GM18951 (cell line): ENCODE measurements at regions not wholly inside any gene's neighbourhood (a gene's known extent, or its start where the extent isn't known, plus 50 kb on each side); places are given as distances from the start of the nearest gene placed in this dataset.

Experiments used
- POLR2A ChIP-seq: IDR thresholded peaks from 4 replicates; pipeline ENCODE4 v1.6.1; 2011; ENCODE audit warnings: mild to moderate bottlenecking; ENCODE audit not compliant: insufficient read length, insufficient read depth; ENCODE audit errors: extremely low read depth
- in situ Hi-C: fragments of 300-500 bp; cut with MboI; formaldehyde crosslinking; loops from one replicate; pipeline ENCODE4 v1.12.0; 2022; ENCODE audit warnings: low sequenced_read_pairs, mixed read lengths, inconsistent platforms; ENCODE audit not compliant: unreplicated experiment

GRCh38 chr13:107322228-107322627 is 754.3 kb upstream of the ARGLU1 start:
- in situ Hi-C loops: no loop called here
- TF ChIP-seq POLR2A: no peak

- in situ Hi-C loops: no loop called here
- TF ChIP-seq POLR2A: no peak
Measured at GRCh38 chr13:107305178-107305577, 737.2 kb upstream of the ARGLU1 start.

- TF ChIP-seq POLR2A: no peak
- in situ Hi-C loops: no loop called here
Measured at GRCh38 chr13:107301724-107302374, 733.9 kb upstream of the ARGLU1 start.

GRCh38 chr13:107299717-107300116 is 731.8 kb upstream of the ARGLU1 start:
- TF ChIP-seq POLR2A: no peak
- in situ Hi-C loops: no loop called here

GRCh38 chr13:107296804-107297203 is 728.9 kb upstream of the ARGLU1 start:
- in situ Hi-C loops: no loop called here

GRCh38 chr13:107295416-107296140 is 727.6 kb upstream of the ARGLU1 start:
- in situ Hi-C loops: no loop called here
- no peak for TF ChIP-seq POLR2A

More at GRCh38 chr13:107296804-107297203, 728.9 kb upstream of the ARGLU1 start:
- TF ChIP-seq POLR2A: no peak

GRCh38 chr13:107293924-107294323 is 726.0 kb upstream of the ARGLU1 start:
- in situ Hi-C loops: no loop called here
- no peak for TF ChIP-seq POLR2A

- in situ Hi-C loops: no loop called here
- no peak for TF ChIP-seq POLR2A
Measured at GRCh38 chr13:107291875-107292274, 723.9 kb upstream of the ARGLU1 start.

- in situ Hi-C loops: no loop called here
- no peak for TF ChIP-seq POLR2A
Measured at GRCh38 chr13:107289540-107289939, 721.6 kb upstream of the ARGLU1 start.

GRCh38 chr13:107284173-107284572 is 716.2 kb upstream of the ARGLU1 start:
- in situ Hi-C loops: no loop called here
- TF ChIP-seq POLR2A: no peak

GRCh38 chr13:107277911-107278310 is 710.0 kb upstream of the ARGLU1 start:
- no peak for TF ChIP-seq POLR2A
- in situ Hi-C loops: no loop called here

GRCh38 chr13:107276936-107277335 is 709.0 kb upstream of the ARGLU1 start:
- in situ Hi-C loops: no loop called here
- TF ChIP-seq POLR2A: no peak

- TF ChIP-seq POLR2A: no peak
- in situ Hi-C loops: no loop called here
Measured at GRCh38 chr13:107275945-107276614, 708.1 kb upstream of the ARGLU1 start.

- no peak for TF ChIP-seq POLR2A
- in situ Hi-C loops: no loop called here
Measured at GRCh38 chr13:107275312-107275711, 707.4 kb upstream of the ARGLU1 start.
